HG03045 (cell line): ENCODE measurements at regions not wholly inside any gene's neighbourhood (a gene's known extent, or its start where the extent isn't known, plus 50 kb on each side); places are given as distances from the start of the nearest gene placed in this dataset.
A peak's percentile ranks its signal among the peaks of the same experiment; 100 is the strongest.
"Not testable (repeated sequence)": the region's sequence is repeated elsewhere in the genome, so short reads cannot be mapped to it uniquely, and the experiment has no call there.

Experiments used
- ATAC-seq: cut with Tn5 transposase; IDR thresholded peaks from one replicate; pipeline ENCODE4 v1.9.1; 2021; ENCODE audit warnings: mild to moderate bottlenecking, moderate library complexity; ENCODE audit not compliant: unreplicated experiment

DNA sequence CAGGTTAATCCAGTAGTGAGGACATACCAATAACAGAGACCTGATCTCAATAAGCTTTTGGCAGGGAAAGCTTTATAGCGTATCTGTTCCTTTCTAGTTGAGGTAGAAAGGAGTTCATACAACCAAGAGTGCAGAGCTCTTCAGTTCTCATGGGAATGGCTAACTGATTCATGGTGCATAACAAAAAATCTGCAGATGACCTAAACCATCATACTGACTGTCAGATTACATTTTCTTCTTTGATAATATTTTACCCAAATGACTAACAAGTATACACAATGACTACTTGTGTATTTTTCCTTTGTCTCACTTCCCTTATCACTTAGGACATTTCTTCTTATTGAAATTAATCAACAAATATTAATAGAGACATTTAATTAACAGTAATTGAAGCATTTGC, 140.0 kb upstream of the SERTAD2 start:
- no peak for ATAC-seq

DNA sequence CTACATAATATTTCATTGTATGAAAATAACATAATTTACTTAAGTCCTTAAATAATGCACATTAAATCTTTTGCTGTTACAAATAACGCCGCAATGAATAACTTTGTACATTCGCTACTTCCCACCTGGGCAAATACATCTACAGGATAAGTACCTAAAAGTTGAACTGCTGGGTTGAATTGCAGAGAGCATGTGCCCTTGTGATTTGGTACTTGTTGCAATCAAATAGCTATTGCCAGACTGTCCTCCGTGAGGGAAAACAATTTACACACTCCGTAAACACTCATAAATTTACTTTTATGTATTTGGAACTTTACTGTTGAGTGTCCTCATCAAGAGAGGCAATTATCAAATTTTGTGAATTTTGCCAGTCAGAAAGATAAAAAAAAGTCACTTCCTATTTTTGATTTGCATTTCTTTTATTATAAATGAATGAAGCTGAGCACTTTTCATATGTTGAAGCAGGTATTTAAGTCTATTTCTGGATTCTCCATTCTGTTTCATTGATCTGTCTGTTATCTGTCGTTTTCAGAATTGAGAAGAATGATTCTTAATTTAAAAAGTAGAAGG, 140.8 kb upstream of the SERTAD2 start:
- no peak for ATAC-seq

DNA sequence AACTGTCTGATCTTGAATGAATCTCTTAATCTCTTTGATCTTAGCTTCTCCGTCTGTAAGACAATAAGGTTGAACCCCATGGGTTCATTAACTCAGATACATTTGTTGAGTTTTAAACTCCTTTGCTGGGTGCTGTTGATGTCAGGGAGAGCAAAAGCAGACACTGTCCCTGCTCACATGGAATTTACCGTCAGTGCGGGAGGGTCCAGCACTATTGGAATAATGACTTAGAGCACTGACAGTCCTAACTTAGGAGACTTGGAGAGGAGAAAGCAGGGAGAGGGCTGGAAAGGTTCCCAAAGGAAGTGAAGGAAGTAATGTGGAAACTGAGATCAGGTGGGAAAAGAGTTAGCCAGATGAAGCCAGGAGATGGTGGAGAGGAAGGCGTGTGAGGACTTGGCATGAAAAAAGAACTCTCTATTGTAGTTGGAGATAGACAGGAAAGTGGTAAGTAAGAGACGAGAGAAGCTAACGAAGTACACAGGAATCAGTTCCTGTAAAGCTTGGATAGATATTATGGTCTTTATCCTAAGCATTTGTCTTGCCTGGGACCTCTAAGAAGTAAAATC, 141.4 kb upstream of the SERTAD2 start:
- no peak for ATAC-seq

DNA sequence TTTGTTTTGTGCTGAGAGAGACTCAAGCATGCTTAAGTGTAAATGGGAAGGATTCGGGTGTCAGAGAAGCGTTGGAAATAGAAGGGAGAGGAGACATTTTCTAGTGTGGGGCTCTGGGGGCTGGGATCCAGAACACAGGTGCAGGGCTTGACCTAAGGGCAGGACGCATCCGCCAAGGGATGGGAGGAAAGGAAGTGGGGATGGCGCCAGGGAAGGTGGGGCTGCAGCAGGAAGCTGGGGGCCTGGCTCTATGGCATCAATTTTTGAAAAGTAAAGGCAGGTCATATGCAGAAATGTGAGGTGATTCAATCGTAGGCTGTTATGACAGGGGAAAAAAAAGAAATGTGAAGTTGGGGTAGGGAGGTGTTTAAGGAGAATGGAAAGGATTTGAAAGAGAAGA, 143.2 kb upstream of the SERTAD2 start:
- ATAC-seq: no peak

DNA sequence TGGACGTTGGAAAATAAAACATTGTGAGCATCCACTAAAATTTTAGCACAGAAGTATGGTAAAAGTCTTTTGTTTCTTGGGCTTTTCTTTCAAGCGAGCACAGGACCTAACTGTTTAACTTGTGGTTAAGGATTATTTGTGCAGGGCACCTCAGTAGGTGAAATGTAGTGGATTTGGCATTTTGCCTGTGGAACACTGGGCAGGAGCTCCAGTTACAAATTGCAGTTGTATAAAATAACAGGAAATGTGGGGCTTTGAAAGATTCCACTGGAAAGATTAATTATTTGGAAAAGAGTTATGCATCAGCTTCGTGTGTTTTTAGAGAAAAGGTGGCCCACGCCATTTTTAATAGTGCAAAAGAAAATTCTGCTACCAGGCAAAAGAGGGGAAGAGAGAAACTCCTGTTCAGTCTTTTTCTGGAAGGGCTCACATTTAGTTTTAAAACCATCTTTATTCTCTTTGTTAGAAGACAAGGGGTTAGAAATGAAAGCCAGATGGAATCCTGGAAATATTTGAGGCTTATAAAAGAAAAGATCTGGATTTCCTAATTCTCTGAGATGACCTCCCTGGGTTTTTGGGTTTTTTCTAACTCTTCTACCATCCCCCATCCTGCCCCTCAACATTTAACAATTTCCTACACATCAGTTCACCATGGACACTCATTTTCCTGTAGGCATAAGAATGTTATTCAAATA, 144.3 kb upstream of the SERTAD2 start:
- no peak for ATAC-seq

DNA sequence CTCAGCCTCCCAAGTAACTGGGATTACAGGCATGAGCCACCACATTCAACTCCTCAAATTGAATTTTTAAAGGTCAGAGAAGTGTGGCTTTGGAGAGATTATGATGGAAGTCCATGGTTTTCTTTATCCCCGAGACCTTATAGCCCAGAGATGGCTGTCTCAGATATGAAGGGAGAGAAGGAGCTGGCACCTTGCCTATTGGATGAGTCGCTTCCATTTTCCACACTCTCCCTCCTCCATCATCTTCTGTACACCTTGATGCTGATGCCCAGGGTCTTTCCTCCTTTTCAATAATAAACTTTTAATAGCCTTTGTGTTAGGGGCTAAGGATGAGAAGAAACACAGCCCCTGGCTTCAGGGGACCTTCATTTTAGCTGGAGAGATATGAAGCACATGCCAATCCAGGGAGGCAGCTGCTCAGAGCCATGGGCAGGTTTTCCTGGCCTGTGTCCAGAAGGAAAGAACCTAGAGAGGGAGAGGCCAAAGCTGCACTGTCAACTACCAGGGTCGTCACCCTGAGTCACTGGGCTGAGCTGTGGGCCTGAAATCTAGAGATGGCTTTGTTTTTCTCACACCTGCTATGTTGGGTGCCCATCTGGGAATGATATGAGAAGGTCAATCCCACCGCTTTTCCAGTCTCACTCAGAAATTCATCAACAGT, 146.0 kb upstream of the SERTAD2 start:
- no peak for ATAC-seq

DNA sequence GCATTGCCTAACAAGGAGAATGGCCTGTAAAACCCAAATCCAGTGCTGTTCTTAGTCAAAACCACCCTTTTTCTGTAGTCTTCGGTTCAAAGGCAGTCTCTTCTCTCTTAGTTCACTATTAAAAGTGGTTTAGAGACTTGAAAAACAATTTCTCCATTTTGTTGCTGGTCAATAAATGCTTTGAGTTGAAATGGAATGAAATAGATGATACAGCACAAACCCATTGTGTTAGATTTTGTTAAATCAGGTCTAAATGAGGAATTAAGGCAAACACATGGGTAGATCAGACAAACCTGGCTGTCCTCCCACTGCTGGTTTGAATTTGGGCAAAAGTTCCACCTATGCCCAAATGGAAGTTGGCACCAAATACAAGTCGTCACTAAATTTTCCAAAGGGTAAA, 150.1 kb upstream of the SERTAD2 start:
- no peak for ATAC-seq

DNA sequence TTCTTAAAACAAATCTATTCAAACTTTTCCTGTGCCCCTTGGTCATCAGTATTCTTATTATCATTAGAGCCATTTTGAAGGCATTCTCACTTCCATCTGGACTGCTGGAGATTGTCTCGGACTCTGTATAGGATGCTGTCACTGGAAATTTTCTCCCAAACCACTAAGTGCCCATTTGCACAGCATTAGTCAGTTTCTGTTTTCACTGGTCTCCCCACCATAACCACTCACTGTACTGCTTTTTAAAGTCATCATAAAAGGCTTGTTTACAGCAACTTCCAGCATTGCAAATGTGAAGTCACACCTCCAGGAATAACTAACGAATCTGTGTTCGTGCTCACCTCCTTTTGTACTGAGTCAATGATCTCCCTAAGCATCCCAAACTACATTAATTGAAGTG, 150.9 kb upstream of the SERTAD2 start:
- no peak for ATAC-seq

DNA sequence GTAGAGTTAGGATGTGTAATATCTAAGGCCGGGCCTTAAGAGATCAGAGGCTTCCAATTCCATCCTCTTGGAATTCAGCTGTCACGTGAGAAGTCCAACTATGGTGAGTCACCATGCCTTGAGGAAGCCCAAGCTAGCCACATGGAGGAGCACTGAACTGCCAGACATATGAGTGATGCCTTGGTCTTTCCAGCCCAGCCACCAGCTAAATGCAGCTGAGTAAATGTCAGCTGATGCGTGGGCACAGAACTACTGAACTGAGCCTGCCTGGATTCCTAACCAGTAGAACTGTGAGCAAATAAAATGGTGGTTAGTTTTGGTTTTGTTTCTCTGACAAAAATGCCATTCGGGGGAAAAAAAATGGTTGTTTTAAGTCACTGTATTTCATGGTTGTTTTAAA, 153.7 kb upstream of the SERTAD2 start:
- ATAC-seq: peak; percentile 72

DNA sequence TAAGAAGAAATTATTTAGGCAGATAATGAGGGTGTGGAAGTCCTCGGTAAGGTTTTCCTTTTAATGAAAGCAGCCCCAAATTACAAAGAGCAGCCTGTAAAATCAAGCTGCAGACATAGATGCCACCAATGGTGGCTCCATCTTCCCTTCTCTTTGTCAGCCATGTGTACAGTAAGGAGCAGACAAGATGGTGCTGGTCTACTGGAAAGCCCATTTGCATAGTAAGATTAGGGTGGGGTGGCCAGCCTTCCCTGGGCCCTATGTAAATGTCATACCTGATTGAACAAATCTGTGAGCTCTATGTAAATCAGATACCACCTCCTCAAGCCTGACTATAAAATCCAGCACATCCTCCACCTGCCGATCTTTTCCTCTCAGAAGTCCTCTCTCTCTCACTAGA, 154.4 kb upstream of the SERTAD2 start:
- no peak for ATAC-seq

DNA sequence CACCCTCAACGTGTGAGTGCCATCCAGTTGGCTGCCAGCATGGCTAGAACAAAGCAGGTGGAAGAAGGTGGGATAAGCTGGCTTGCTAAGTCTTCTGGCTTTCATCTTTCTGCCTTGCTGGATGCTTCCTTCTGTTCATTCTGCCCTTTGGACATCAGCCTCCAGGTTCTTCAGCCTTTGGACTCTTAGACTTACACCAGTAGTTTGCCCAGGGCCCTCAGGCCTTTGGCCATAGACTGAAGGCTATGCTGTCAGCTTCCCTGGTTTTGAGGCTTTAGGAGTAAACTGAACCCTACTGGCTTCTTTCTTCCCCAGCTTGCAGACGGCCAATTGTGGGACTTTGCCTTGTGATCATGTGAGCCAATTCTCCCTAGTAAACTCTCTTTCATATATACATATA, 155.0 kb upstream of the SERTAD2 start:
- no peak for ATAC-seq

DNA sequence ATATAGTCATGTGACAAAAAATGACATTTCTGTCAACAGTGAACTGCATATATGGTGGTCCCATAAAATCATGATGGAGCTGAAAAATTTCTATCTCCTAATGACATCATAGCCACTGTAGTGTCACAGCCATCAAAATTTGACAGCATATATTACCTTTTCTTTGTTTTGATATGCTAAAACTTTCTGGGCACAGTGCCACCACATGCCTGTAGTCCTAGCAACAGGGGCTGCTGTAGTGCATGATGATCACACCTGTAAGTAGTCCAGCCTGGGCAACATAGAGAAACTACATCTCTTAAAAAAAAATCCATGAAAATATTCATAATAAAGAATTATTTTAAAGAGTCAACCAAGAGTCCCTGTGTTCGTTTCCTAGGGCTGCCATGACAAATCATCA, 155.5 kb upstream of the SERTAD2 start:
- ATAC-seq: no peak

DNA sequence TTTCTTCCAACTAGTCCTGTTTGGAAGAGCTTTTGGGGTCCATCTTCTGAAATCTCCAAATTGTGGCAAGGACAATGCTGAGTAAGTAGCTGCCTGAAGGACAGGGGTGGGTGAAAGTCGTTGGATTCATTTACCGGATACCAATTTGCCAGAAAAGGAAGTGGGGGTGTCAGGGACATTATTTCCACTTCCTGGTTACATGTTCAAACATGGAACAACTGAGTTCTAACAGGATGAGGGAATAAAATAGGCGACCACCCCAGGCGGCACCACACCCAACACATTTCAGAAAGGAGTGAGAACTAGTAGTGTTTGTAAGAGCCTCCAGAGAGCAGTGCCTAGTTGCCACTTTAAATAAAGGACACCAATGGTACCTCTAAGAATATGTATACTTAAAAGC, 158.6 kb upstream of the SERTAD2 start:
- no peak for ATAC-seq

DNA sequence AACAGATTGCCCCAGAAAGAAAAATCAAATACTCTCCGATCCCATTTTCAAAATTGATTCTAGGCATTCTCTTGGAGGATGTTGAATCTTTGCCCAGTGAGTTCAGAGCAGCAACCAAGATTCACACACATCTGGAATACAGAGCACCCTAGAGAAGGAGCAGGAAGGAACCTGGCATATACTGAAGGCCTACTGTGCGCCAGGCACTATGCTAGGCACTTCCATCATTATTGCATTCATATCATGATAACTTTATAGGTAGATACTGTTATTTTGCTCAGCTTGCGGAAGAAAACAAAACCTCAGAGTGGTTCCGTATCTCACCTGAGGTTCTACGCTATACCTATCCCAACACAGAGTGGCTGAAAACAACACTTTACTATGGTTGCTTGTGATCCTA, 160.3 kb upstream of the SERTAD2 start:
- ATAC-seq: no peak

DNA sequence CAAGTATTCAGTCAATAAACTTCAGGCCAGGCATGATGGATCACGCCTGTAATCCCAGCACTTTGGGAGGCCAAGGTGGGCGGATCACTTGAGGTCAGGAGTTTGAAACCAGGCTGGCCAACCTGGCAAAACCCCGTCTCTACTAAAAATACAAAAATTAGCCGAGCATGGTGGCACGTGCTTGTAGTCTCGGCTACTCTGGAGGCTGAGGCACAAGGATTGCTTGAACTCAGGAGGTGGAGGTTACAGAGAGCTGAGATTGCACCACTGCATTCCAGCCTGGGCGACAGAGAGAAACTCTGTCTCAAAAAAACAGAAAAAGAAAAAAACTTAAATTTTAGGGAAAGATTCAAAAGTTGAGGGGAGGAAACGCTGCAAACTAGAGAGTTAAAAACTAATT, 162.8 kb upstream of the SERTAD2 start:
- ATAC-seq: not testable (repeated sequence)

DNA sequence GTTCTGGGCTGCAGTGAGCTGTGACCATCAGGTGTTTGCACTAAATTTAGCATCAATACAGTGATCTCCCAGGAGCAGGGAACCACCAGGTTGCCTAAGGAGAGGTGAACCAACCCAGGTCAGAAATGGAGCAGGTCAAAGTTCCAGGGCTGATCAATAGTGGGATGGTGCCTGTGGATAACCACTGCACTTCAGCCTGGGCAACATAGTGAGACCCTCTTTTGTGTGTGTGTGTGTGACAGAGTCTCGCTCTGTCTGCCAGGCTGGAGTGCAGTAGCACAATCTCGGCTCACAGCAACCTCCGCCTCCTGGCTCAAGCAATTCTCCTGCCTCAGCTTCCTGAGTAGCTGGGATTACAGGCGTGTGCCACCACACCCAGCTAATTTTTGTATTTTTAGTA, 163.7 kb upstream of the SERTAD2 start:
- no peak for ATAC-seq

DNA sequence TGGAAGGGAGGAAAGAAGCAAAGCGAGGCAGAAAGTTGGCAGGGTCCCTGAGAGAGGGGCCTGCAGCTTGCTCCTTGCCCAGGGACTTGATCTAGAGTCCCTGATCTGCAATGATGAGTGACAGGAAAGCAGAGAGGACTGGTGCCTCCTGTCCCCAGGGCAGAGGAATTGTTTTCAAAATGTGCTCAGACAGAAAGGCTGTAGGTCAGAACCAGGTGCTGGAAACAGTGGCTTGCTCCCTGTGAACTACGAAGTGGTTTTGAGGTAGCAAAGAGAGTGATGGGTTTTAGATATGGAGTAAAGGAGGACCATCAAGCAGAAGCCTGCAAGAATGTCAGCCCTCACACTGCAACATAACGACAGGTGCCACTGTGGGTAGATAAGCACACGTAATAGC, 164.9 kb upstream of the SERTAD2 start:
- ATAC-seq: no peak

DNA sequence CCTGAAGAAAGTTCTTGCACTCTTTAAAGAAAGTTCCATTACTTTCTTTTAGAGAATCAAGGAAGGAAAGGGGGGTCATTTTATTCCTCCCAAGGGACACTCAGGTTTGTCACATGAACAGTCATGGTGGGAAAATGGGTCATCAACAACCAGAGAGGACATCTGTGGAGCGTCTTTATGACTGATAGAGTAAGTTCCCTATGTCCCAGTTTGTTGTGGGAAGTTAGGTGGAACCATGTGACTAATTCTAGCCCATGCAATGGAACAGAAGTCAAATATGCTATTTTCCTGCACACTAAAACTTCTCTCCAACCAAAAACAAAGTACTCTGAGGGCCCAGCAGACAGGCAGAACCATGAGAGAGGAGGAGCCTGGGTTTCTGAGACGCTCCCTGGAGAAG, 165.6 kb upstream of the SERTAD2 start:
- peak; percentile 16 for ATAC-seq

DNA sequence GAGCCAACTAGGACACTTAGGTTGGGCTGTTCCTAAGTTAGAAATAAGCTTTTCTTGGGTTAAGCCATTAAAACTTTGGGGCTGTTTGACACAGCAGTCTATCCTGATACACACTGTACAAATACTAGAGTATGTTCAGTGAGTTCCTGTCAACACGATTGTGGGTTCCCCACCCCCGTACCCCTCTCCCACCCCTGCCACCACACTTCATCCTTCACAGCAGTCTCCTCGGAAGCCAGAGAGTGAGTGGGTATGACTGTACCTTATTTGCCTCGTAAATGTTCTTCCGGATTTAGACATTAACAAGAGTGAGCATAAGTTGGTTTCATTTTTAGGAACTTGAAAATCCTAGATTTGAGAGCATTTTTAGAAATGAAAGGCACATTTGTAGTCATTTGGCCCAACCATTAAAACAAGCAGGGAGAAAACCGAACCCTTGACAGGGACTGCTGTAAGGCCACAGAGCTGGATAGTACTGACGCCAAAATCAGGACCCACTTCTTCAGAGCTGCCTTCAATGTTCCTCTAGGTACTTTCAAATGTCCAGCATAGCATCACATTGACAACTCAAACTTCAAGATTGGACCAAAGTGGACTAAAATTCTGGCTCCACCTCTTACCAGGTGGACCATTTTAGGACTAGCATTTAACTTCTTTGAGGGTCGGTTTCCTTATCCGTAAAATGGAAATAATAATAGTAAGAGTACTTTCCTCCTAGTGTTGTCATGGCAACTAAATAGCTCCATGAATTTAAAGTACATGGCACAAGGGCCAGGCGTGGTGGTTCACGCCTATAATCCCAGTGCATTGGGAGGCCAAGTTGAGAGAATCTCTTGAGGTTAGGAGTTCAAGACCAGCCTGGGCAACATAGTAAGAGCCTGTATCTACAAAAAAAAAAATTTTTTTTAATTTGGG, 166.3 kb upstream of the SERTAD2 start:
- ATAC-seq: peak; percentile 80

DNA sequence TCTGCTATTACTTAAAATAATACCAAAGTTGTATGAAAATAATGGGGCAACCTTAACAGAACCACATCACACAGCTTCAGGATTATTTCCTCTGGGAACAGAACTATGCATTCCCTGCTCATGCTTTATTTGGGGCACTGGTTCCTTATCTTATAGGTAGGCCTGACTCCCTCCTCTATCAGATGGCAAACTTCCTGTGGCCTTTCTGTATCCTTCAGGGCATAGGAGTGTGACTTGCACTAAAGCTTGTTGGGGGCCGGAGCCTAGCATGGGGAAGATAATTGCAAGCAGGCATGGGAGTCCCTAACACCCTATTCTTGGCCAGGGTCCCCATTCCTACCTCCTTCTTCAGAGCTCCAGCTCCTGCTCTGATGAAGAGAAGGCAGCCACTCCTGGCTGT, 167.2 kb upstream of the SERTAD2 start:
- no peak for ATAC-seq

DNA sequence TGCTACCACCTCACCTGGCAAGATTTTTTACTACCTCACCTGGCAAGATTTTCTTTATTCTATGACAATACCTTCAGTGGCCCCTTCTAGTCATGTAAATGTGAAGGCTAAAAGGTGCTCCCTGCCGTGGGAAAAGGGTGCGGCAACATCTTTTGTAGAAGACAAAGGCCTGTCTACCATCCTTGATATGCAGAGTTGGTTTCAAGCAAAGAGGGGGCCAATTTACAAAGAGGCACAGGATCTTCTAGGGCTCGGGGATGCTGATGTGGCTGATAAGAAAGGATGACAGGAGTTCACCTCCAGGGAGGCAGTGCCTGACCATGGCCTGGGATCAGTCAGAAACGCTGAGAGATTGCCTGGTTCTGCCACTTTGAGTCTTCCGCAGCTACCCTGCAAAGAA, 165.4 kb upstream of the SLC1A4 start:
- no peak for ATAC-seq
